Stimulated activated CD4-positive, alpha-beta T cell treated with anti-CD3 and anti-CD28 coated beads, Interleukin-2, amount 100 ng/mL, for 24 hours (primary cell): ENCODE measurements at regions not wholly inside any gene's neighbourhood (a gene's known extent, or its start where the extent isn't known, plus 50 kb on each side); places are given as distances from the start of the nearest gene placed in this dataset.
"Not testable (repeated sequence)": the region's sequence is repeated elsewhere in the genome, so short reads cannot be mapped to it uniquely, and the experiment has no call there.

Experiments used
- DNase-seq, 2 donors: peaks; one replicate each; pipeline ENCODE4 v3.0.0-alpha.2; 2020

DNA sequence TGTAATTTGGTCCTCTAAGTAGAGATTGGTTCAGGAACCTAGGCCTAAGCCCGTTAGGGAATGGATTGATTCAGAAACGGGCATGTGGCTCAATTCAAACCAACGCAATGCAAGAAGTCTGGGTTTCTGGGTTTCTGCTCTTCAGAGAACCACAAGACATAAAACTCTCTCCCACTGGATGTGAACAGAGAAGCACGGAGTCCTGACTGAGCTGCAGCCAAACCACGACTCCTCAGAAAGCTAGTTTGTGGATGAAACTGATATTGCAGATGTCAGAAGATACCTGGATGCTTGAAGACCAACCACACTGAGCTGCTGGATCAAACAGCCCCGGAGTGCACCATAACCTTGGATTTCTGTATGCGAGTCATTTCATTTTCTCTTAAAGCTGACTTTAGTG is 50.0 kb downstream of the SOD2 start:
- no peak for DNase-seq

DNA sequence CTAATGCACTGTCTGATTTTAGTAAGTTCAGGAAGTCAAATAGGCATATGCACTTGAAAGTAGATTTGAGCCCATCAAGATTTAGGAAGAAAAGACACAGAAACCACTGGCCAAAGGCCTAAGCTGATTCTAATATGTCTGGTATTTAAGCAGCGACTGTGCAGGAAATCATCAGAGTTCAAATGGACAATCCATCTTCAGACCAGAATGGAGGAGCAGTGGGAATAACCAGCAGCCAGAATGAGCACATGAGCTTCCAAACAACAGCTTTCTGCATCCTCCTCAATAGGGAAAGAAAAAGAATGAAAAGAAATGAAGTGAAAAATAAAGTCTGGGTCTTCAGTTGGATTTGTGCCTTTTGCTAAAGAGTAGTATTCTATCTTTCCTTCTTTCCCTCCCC is 50.6 kb downstream of the SOD2 start:
- no peak for DNase-seq

DNA sequence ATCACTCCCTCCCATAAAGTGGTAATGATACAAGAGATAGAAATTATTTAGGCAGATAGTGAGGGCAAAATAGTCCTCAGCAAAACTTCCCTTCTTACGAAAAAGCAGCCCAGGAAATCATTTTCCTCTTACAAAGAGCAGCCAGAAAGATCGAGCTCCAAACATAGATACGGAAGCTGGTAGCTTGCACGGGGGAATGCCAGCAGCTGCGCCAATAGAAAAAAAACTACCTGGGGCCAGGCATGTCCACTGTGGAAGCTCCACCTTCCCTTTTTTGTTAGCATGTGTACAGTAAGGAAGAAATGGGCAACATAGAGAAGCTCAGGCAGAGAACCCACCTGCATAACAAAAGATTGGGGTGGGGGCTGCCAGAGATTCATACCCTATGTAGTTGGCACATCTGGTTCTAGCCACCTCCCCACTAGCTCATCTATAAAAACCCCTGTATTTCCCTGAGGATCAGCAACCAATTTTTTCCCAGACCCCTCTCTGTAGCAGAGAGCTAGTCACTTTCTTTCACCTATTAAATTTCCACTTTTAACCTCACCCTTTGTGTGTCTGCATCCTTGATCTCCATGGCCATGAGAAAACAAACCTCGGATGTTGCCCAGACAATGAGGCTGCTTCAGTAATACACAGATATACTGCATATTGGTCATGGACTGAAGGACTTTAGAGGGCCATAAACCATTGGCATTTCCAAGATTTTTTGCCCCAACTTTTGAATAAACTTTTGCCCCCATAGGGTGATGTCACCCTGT is 52.1 kb downstream of the SOD2 start:
- DNase-seq, result no peak

DNA sequence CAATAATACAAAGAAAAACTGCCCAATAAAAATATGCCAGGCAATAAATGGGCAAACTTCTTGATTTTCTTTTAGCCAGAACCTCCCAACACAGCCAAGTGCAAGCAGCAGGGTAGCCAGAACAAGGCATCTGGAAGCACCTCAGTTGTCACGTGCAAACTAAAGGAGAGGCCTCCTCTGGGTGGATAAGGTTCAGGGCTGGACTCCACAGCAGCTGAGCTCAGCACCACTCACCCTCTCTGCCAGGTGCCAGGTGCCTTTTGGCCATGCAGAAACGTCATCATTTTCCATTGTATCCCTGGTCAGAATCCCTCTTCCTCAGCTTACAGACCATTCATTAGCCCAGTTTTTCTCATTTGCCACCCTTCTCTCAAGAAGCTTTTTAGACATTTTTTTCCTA is 52.7 kb downstream of the SOD2 start:
- DNase-seq, result no peak

DNA sequence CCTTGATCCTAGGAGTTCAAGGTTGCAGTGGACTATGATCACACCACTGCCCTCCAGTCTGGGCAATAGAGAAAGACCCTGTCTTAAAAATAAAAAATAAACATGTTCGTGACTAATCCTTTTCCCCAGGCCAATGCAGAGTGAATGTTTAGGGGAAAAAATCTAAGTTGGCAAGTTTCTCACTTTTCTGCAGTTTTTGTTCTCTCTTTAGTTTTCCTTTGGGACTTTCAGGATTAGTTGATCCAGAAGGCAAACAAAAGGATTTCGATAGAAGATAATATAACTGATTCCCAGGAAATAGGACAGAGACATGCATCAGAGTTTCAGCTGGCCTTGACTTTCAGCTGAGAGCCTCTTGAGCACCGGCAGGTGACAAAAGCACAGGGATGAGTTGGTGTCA is 53.3 kb downstream of the SOD2 start:
- DNase-seq, result no peak

DNA sequence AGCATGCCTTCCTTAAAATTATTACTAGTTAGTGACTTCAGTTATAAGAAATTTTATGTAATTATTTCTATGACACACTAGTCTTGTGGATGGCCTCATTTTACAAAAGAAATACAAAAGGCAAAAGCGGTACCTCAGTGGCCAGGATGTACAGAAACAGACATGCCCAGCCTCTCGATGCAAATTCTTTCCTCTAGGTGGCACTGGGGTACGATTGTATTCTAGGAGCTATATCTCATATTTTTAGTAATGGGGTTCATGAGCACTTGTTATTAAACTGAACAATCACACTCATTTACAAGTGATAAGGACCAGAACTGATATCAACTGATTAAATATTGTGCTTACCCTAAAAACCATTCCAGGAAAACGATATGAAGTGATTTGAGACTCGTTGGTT is 59.8 kb downstream of the SOD2 start:
- DNase-seq, result no peak

DNA sequence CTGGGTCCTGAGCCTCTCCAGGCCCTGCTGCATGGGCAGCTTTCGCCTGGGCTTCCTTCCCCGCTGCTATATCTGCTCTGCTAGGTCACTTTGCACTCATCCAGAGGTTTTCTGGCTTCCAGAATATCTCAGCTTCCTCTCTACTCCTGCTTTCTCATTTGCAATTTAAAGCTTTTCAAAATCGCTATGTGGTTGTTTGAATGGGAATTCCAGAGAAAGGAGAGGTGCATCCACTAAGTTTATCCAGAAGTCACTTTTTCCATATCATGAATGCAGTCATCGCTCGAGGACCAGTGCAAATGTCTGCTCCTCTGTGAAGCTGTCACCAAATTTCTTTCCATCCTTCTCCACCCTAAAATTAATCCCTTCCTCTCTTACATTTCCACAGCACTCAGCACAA is 61.2 kb downstream of the SOD2 start:
- DNase-seq, result no peak

DNA sequence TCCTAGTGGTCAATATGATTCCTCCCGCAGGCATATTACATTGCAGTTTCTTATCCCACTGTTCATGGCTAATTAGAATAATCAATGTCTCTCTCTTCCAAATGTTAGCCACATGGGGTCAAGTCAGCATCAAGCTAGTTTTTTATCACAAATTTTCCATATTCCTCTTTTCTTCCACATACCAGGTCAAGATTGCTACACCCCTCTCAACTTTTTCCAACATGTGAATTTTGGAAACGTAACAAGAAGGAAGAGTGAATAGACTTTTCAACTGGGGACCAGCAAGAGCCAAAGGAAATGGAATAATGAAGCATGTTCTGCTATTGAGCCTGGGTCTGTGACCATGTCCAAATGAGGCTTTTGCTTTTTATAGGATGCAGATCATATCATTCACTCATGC is 65.1 kb downstream of the SOD2 start:
- no peak for DNase-seq

DNA sequence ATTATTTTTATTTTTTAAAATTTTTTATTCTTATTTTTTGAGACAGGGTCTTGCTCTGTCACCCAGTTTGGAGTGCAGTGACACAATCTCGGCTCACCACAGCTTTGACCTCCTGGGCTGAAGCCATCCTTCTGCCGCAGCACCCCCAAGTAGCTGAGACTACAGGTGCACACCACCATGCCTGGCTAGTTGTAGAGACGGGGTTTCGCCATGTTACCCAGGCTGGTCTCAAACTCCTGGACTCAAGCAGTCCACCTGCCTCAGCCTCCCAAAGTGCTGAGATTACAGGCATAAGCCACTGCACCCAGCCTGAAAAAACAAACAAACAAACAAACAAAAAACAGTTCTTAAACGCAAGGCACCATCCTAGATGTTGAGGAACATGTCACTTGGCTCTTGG is 66.5 kb downstream of the SOD2 start:
- DNase-seq, result not testable (repeated sequence)

DNA sequence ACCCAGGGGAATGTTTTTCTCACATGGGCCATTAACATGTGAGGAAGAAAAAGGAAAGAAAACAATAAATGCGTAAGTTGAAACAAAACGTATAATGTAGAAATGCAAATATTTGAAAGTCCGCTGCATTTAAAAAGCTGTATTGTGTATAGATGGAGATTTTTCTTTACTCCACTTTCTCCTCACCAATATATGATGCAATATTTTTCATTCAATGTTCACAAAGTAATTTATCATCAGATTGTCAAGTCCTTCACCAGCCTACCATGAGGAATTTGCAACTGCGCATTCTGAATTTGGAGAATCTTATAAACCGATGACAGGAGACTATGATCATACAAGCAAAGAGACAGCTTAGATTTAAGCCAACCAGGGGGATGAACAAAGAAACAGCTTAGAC is 69.9 kb downstream of the SOD2 start:
- DNase-seq, result no peak

DNA sequence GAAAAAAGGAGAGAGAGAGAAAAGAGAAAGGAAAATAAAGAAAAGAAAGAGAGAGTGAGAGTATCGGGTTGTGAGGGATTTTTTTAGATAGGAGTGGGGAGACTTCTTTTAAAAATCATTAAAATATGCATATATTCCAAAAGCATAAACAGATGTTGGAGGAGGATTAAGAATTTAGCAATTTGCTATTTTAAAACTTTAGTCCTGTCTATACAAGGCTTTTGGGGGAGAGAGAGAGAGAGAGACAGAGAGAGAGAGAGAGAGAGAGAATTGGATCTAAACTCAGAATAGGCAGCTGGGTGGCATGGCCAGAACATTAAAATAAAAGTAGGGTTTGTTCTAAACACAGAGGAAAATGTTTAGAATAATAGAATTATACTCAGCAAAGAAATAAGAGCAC is 72.1 kb downstream of the SOD2 start:
- DNase-seq, result no peak

DNA sequence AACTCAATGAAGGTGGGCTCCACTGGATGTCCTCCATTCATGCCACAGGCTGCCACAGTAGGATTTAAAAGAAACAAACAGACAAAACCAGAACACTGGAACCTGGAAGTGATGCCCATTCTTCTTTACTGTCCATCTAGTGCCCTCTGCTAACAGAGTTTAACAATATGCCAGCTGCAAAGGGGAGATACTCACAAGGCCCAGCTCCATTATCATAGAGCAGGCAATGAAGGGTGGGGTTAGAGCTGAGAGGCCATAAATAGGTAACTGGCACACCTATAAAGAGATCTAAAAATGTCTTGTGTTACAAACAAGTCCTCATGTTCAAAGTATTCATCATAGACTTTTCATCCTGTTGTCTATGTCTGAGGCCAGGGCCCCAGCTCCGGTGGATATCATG is 75.6 kb downstream of the SOD2 start:
- DNase-seq, result no peak

DNA sequence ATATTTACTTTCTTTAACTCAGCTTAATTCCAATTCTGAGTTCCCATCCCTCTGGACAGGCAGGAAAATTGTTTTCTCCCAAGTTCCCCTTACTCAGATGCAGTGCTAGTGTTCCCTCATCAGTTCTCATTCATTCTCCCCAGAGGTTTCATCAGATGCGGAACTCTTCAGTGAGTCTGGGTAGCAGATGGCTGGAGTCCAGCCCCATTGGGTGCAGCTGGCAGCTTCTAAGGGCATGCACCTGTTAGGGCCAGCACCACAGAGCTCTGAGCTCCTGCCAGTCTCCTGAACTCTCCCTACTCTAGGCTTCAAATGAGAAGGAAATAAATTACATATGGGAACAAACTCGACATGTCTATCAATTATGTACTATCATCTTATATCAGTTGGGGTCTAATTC is 76.6 kb downstream of the SOD2 start:
- no peak for DNase-seq

DNA sequence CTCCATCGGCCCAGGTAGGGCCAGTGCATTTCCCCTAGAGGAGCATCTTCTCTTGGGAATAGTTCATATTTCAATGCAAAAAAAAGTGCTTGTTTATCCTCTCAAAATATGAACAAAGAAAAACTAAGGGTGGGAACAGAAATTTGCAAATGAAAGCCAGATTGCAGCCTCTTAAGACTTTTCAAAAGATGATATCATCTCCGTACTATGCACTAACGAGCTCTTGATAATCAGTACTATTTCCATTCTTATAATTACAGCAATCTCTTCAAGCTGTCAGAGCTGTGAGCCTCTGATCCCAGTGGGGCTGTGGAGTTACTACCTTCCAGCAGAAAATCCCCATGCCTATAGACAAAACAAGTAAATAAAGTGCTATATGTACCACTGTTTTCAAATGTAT is 77.1 kb downstream of the SOD2 start:
- DNase-seq, result no peak

DNA sequence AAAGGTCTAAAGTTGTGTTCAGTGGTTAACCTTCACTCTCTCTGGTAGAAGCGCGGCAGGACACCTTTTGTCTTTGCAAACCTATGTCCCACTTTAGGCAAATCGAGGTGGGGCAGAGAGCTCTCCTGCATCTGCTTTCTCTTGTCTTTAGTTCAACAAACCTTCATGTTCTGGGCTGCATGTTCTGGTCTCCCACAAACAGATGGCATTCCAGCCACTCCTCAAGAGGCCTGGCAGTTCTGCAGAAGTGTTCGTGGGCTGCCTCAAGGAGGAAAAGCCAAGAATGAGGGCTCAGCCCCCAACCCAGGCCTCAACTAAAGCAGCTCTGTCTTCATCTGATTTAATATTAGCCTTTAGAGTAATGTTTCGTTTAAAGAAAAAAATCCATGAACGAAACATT is 82.2 kb downstream of the SOD2 start:
- no peak for DNase-seq

DNA sequence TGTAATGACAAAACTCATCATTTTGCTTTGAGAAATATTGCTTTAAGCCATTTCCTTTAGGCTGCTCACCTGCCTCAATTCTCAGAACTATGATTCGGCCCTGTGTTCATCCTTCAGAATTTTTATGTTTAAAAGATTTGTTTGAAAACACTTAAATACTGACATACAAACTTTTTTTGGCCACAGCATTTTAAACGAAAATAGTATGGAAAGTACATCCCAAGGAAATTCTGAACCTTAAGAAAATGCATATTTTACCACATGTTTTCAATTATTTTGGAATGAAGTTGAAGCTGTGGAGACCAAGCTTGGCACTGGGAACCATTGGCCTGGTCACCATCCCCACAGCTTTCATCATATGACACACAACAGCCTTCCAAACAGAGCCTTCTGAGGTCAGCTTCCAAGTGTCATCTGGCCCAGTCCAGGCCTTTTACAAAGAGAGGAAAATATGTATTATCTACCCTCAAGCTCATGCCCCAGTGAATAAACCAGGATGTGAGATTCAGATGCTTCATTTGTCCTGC is 83.3 kb downstream of the SOD2 start:
- DNase-seq, result no peak

DNA sequence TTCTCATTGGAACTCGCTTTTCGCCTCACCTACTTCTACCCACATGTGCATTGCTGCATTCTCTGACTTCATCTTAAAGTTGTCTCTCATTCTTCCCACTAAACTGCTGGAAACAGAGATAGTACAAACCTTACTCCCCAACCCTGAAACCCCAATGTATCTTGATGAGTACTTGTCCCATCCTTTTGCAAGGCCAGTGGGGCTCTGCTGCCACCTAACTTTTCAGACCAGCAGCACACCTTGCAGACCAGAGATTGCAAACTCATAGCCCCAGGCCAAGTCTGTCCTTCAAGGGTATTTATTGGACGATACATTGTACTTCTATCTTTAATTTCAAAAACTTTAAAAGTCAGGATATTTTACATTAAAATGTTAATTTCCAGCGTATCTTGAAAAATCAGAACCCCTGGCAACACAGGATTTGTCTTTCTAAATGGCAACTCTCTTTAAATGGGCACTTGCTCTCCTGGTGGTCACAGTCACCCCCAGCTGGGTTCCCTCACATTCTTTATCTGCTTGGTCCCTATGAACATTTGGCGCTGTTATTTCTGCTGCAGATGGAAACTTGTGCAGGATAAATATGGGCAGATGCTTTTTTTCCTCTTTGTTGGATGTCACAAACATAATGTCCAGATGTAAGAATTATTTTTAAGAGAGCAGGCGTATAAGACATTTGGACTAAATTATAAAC is 83.9 kb downstream of the SOD2 start:
- DNase-seq, result peak in 1 of 2 donors; percentile 16

DNA sequence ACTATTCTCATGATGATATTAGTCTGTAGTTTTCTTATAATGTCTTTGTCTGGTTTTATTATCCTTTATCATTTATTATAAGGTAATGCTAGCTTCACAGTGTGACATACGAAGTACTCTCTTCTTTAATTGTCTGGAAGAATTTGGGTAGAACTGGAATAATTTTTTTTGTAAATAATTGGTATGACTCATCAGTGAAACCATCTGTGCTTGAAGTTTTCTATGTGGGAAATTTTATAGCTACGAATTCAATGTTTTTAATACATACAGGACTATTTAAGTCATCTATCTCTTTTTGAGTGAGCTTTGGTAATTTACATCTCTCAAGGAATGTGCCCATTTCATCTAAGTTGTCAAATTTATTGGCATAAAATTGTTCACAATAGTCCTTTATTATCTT is 86.3 kb downstream of the SOD2 start:
- no peak for DNase-seq

DNA sequence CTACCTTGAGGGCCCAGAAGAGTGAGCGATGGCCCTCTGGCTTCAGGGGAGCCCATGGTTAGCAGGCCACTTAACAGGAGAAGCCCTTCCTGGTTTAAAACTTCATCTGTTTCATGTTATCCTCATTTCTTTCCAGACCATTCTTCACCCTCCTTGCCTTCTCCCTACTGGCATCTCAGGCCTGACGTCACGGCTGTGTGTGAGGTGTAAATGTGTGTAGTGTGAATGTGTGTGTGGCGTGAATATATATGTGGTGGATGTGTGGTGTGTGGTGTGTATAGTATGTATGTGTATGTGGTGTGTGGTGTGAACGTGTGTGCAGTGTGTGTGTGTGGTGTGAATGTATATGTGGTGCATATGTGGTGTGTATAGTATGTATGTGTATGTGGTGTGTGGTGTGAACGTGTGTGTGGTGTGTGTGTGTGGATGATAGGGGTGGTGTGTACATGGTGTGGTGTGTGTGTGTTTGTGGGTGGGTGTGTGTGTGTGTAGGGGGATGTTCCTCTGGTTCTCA is 88.5 kb downstream of the SOD2 start:
- no peak for DNase-seq

DNA sequence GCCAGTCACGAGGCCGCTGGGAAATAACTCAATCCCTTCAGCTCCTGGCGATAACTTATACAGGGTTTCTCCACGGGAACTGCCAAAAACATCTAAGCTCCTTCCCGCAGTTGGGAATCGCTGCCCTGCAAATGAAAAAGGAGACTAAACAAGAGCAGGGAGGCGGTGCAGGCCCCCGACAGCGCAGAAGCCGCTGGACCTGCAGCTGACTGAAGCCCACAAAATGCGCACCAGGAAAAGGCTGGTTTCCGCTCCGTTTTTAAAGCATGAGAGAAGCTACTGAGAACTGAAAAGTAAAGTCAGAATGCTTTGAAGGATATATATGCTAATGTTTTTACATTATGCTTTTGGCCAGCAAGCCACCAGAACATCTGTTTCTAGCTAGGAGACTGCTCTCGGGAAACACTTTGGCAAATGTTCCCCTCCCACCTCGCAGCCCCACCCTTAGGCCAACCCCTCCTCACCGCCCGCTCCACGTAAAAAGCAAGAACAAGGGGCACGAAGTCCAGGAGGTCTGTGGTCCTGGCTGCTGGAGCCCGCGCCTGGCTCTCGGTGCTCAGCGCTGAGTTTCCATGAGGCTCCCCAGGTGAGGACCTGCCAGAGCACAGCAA is 90.5 kb downstream of the SOD2 start:
- DNase-seq, result no peak

DNA sequence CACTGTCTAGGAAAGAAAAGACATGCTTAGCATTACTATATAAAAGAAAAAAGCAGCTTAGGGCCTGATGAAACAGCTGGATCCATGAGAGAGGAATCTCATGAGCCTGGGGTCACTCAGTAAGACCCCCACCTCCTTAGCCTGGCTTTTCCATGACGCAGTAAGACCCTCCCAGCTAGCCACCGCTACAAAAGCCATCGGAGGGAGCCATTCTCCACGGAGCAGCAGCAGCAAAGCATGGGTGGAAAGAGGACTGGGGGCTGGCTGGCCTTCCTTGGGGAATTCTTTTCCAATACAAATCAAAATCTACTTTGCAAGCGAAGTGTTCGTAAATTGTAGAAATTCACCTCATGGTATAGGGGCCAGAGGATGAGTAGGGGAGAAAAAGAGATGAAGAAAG is 91.8 kb downstream of the SOD2 start:
- DNase-seq, result no peak

DNA sequence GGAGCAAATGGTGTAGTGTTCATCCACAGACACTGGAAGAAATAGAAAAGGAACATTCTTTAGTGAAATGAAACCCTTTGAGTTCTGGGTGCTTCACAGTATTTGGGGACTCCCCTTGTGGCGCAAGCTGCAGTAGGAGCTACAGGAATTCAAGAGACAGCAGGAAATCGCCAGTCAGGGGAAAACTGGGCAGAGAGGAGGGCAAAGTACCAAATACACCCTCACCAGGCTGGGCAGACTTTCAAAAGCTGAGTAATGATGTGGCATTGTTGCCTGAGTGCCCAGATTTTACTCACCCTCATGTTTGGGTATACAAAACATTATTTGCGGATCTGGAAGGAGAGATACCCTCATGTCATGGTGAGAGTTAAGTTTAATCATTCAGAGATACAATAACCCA is 97.9 kb downstream of the SOD2 start:
- DNase-seq, result peak in 1 of 2 donors; percentile 12

DNA sequence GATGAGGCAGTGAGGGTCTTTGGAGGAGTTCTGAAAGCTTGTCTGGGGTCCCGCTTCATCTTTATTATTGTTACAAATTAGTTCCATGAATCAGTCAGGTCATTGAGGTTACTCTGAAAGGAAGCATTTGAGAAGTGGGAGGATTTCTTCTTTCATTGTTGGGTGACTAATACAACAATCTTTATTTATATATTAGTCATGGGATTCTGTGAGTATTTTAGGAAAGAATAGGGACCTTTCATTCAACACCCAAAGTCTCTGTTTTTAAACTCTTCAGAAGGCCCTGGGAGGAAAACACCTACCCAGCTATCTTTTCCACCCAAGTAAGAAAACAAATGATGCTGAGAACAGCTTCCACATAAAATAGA is 98.3 kb downstream of the SOD2 start:
- no peak for DNase-seq

DNA sequence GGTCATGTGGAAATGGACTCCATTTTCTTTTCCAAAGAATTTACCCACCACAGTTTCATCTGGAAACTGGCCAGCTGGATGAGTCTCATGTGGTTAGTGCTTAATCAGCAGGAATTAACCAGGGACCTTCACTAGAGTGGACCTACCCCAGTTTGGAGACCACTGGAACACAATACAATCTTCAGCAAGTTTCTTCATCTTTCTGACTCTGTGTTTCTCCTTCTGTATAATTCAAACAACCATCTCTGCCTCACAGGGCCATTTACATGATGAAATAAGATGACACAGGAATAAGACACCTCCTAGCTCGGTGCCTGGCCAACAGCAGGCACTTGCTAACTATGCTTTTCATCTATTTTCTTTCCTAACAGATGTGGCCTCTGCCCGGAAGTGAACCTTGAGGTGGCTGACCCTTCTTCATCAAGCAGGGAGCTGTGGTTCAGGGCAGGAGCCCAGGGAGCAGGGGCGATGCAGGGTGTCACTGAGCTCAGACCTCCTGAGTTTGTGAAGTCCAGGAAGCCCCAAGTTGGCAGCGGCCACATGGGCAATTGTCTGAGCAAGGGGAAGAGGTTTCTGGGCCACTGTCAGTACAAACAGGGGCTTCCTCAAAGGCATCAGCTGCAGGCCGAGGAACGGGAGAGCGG is 98.8 kb downstream of the SOD2 start:
- DNase-seq, result no peak
